Glutamatergic neuron (in vitro differentiated cells): ENCODE measurements at regions not wholly inside any gene's neighbourhood (a gene's known extent, or its start where the extent isn't known, plus 50 kb on each side); places are given as distances from the start of the nearest gene placed in this dataset.

Source experiments
- DNase-seq: peaks from one replicate; pipeline ENCODE4 v3.0.0; 2022
- H3K27ac Mint-ChIP-seq: one replicate; pipeline ENCODE4 v1.8.0; 2020; ENCODE audit warnings: mild to moderate bottlenecking, mixed read lengths, inconsistent platforms; ENCODE audit not compliant: unreplicated experiment
- H3K27me3 Mint-ChIP-seq: one replicate; pipeline ENCODE4 v1.8.0; 2020; ENCODE audit warnings: mild to moderate bottlenecking, moderate library complexity, mixed read lengths, inconsistent platforms; ENCODE audit not compliant: unreplicated experiment
- H3K36me3 Mint-ChIP-seq: one replicate; pipeline ENCODE4 v1.8.0; 2020; ENCODE audit warnings: mild to moderate bottlenecking, mixed read lengths, inconsistent platforms; ENCODE audit not compliant: unreplicated experiment
- H3K4me1 Mint-ChIP-seq: one replicate; pipeline ENCODE4 v1.8.0; 2020; ENCODE audit warnings: mild to moderate bottlenecking, low read depth, mixed read lengths, inconsistent platforms; ENCODE audit not compliant: unreplicated experiment
- H3K4me3 Mint-ChIP-seq: one replicate; pipeline ENCODE4 v1.8.0; 2020; ENCODE audit warnings: mild to moderate bottlenecking, mixed read lengths, inconsistent platforms; ENCODE audit not compliant: unreplicated experiment
- H3K9me3 Mint-ChIP-seq: one replicate; pipeline ENCODE4 v1.8.0; 2020; ENCODE audit warnings: mild to moderate bottlenecking, moderate library complexity, mixed read lengths, inconsistent platforms; ENCODE audit not compliant: unreplicated experiment
- CTCF ChIP-seq: fragments of 200-600 bp; sonication (generic); IDR thresholded peaks from one replicate; pipeline ENCODE4 v1.5.0; 2021; ENCODE audit not compliant: partially characterized antibody, unreplicated experiment

DNA sequence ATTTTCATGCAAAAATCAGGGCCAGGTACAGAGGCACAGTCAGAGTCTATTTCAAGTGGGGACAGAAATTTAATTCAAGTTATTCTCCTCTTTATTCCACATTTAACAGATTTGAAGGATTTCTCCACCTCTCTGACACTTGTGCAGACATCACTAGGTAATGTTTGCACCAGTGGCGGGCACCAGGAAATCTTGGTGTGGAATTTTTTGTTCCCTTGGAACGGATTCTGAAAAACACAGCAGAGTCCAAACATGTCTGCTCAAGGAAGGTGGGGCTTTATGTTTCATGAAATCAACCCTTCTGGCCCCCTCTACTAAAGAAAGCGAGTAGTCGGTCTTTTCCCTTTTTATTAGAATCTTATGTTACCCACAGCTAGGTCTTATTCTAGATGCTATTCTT is 271.2 kb upstream of the MDFIC2 start:
- H3K27ac Mint-ChIP-seq, result no peak overlapping the region
- H3K27me3 Mint-ChIP-seq, result no peaks in the 10 kb centered on the region
- no peaks in the 10 kb centered on the region for H3K4me1 Mint-ChIP-seq
- no peak for DNase-seq
- no peak for TF ChIP-seq CTCF
- no peaks in the 10 kb centered on the region for H3K9me3 Mint-ChIP-seq
- H3K4me3 Mint-ChIP-seq, result no peak overlapping the region
- H3K36me3 Mint-ChIP-seq, result no peaks in the 10 kb centered on the region

DNA sequence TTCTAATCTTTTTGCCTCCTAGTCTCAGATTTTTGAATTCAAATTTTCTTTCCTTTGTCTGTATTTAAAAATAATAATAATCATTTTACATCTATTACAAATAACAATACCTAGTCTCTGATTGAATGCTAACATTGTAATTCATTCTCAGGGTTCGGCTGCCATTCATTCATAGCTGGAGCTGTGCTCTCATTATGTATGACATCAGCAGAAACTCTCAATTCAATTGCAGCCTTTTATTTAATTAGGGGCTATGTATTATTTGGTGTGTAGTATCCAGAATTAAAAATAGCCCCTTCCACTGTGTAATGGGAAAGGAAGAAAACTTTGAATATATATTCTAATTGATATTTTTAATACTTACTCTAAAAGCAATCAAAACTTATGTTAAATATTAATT is 270.4 kb upstream of the MDFIC2 start:
- Mint-ChIP-seq H3K27ac (no peak overlapping the region), H3K27me3 (no peaks in the 10 kb centered on the region), H3K4me1 (no peaks in the 10 kb centered on the region), H3K36me3 (no peaks in the 10 kb centered on the region), H3K4me3 (no peak overlapping the region), H3K9me3 (no peaks in the 10 kb centered on the region)
- TF ChIP-seq CTCF, result no peak
- DNase-seq, result no peak

DNA sequence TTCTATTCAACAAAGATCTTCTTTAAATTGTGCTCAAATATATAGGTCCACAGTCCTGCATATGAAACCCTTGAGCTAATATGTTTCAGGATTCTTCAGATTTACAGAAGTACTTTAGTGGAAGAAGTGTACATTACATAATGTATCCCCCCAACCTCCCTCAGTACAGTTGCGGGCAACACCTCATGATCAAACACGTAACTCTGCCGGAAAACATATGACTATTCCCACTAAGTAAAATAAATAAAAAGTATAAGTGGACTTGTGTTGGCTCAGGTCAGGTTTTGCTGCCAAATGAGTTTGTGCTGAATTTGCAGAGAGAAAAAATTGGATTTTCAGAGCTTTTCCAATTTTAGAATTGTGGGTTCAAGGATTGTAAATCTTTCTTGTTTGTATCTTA is 267.6 kb upstream of the MDFIC2 start:
- DNase-seq, result no peak
- no peaks in the 10 kb centered on the region for H3K27me3 Mint-ChIP-seq
- H3K27ac Mint-ChIP-seq, result no peak overlapping the region
- H3K36me3 Mint-ChIP-seq, result no peaks in the 10 kb centered on the region
- H3K9me3 Mint-ChIP-seq, result no peaks in the 10 kb centered on the region
- no peaks in the 10 kb centered on the region for H3K4me1 Mint-ChIP-seq
- no peak for TF ChIP-seq CTCF
- no peak overlapping the region for H3K4me3 Mint-ChIP-seq

- H3K4me3 Mint-ChIP-seq, result no peak overlapping the region
- no peak for TF ChIP-seq CTCF
- DNase-seq, result no peak
- H3K27ac Mint-ChIP-seq, result no peak overlapping the region
- H3K9me3 Mint-ChIP-seq, result no peaks in the 10 kb centered on the region
- no peaks in the 10 kb centered on the region for H3K36me3 Mint-ChIP-seq
- H3K4me1 Mint-ChIP-seq, result no peaks in the 10 kb centered on the region
- no peaks in the 10 kb centered on the region for H3K27me3 Mint-ChIP-seq
Measured at GRCh38 chr3:70571696-70572095, 259.3 kb upstream of the MDFIC2 start.

- Mint-ChIP-seq H3K27ac (no peak overlapping the region), H3K4me1 (no peaks in the 10 kb centered on the region), H3K27me3 (no peaks in the 10 kb centered on the region), H3K36me3 (no peaks in the 10 kb centered on the region), H3K4me3 (no peak overlapping the region), H3K9me3 (no peaks in the 10 kb centered on the region)
- no peak for DNase-seq
- TF ChIP-seq CTCF, result no peak
Measured at GRCh38 chr3:70570584-70570983, 258.1 kb upstream of the MDFIC2 start.
